ENCODE measurements at regions not wholly inside any gene's neighbourhood (a gene's known extent, or its start where the extent isn't known, plus 50 kb on each side); places are given as distances from the start of the nearest gene placed in this dataset.

GRCh38 chr10:63700631-63701156 lies 179.5 kb downstream of the REEP3 start:
- TF ChIP-seq ZFP30 (CRISPR knock-in tag; IDR thresholded peaks at IDR 0.05), result no peak
- peak; percentile 37; the same call in 1 of the 2 replicates for TF ChIP-seq ZNF70 (CRISPR knock-in tag; IDR thresholded peaks at IDR 0.05)
- no peak for TF ChIP-seq SNAI2 (CRISPR knock-in tag; IDR thresholded peaks at IDR 0.05)
- TF ChIP-seq RARB (CRISPR knock-in tag; IDR thresholded peaks at IDR 0.05), result no peak
- TF ChIP-seq ARNTL (CRISPR knock-in tag; IDR thresholded peaks at IDR 0.05; ENCODE audit: borderline replicate concordance, low read depth), result no peak
